ENCODE measurements at regions not wholly inside any gene's neighbourhood (a gene's known extent, or its start where the extent isn't known, plus 50 kb on each side); places are given as distances from the start of the nearest gene placed in this dataset.

GRCh38 chr9:78765861-78766260, 468.9 kb downstream of the PSAT1 start:
- Mint-ChIP-seq H3K4me3 (no peak overlapping the region), H3K36me3 (no peaks in the 10 kb centered on the region), H3K27me3 (peaks cover 3% of the 10 kb centered on the region), H3K4me1 (no peaks in the 10 kb centered on the region), H3K9me3 (no peaks in the 10 kb centered on the region), H3K27ac (no peak overlapping the region)

GRCh38 chr9:78767490-78767889, 470.6 kb downstream of the PSAT1 start:
- Mint-ChIP-seq H3K9me3 (no peaks in the 10 kb centered on the region), H3K27me3 (peaks cover 3% of the 10 kb centered on the region), H3K4me1 (no peaks in the 10 kb centered on the region), H3K36me3 (no peaks in the 10 kb centered on the region), H3K4me3 (no peak overlapping the region), H3K27ac (no peak overlapping the region)

GRCh38 chr9:78769690-78770089, 472.8 kb downstream of the PSAT1 start:
- Mint-ChIP-seq H3K36me3 (no peaks in the 10 kb centered on the region), H3K4me3 (no peak overlapping the region), H3K27me3 (peaks cover 3% of the 10 kb centered on the region), H3K9me3 (no peaks in the 10 kb centered on the region), H3K27ac (no peak overlapping the region), H3K4me1 (no peaks in the 10 kb centered on the region)

GRCh38 chr9:78775211-78775610, 478.3 kb downstream of the PSAT1 start:
- H3K27ac Mint-ChIP-seq = no peak overlapping the region
- H3K9me3 Mint-ChIP-seq = no peaks in the 10 kb centered on the region
- H3K36me3 Mint-ChIP-seq = no peaks in the 10 kb centered on the region
- no peaks in the 10 kb centered on the region for H3K4me1 Mint-ChIP-seq
- H3K27me3 Mint-ChIP-seq = no peaks in the 10 kb centered on the region
- no peak overlapping the region for H3K4me3 Mint-ChIP-seq

- no peak overlapping the region for H3K27ac Mint-ChIP-seq
- H3K4me3 Mint-ChIP-seq = no peak overlapping the region
- H3K36me3 Mint-ChIP-seq = no peaks in the 10 kb centered on the region
- no peaks in the 10 kb centered on the region for H3K4me1 Mint-ChIP-seq
- H3K27me3 Mint-ChIP-seq = no peaks in the 10 kb centered on the region
- no peaks in the 10 kb centered on the region for H3K9me3 Mint-ChIP-seq
Observed at GRCh38 chr9:78775696-78776295, 478.9 kb downstream of the PSAT1 start.

- H3K27me3 Mint-ChIP-seq = no peaks in the 10 kb centered on the region
- no peaks in the 10 kb centered on the region for H3K9me3 Mint-ChIP-seq
- H3K4me3 Mint-ChIP-seq = no peak overlapping the region
- no peak overlapping the region for H3K27ac Mint-ChIP-seq
- H3K4me1 Mint-ChIP-seq = no peaks in the 10 kb centered on the region
- H3K36me3 Mint-ChIP-seq = no peaks in the 10 kb centered on the region
Observed at GRCh38 chr9:78777747-78778146, 480.8 kb downstream of the PSAT1 start.

- no peaks in the 10 kb centered on the region for H3K4me1 Mint-ChIP-seq
Observed at GRCh38 chr9:78778318-78778717, 481.4 kb downstream of the PSAT1 start.

GRCh38 chr9:78778861-78779374, 482.0 kb downstream of the PSAT1 start:
- Mint-ChIP-seq H3K27ac (no peak overlapping the region), H3K36me3 (no peaks in the 10 kb centered on the region), H3K4me3 (no peak overlapping the region), H3K9me3 (no peaks in the 10 kb centered on the region), H3K4me1 (no peaks in the 10 kb centered on the region), H3K27me3 (no peaks in the 10 kb centered on the region)

More at GRCh38 chr9:78778318-78778717, 481.4 kb downstream of the PSAT1 start:
- H3K4me3 Mint-ChIP-seq = no peak overlapping the region
- H3K36me3 Mint-ChIP-seq = no peaks in the 10 kb centered on the region
- H3K27me3 Mint-ChIP-seq = no peaks in the 10 kb centered on the region
- no peak overlapping the region for H3K27ac Mint-ChIP-seq
- H3K9me3 Mint-ChIP-seq = no peaks in the 10 kb centered on the region

- H3K27me3 Mint-ChIP-seq = no peaks in the 10 kb centered on the region
- no peak overlapping the region for H3K27ac Mint-ChIP-seq
- no peaks in the 10 kb centered on the region for H3K36me3 Mint-ChIP-seq
- H3K4me1 Mint-ChIP-seq = no peaks in the 10 kb centered on the region
- H3K4me3 Mint-ChIP-seq = no peak overlapping the region
- H3K9me3 Mint-ChIP-seq = no peaks in the 10 kb centered on the region
Observed at GRCh38 chr9:78781681-78782080, 484.8 kb downstream of the PSAT1 start.

- no peaks in the 10 kb centered on the region for H3K27me3 Mint-ChIP-seq
- H3K4me3 Mint-ChIP-seq = no peak overlapping the region
- no peak overlapping the region for H3K27ac Mint-ChIP-seq
- H3K36me3 Mint-ChIP-seq = no peaks in the 10 kb centered on the region
- H3K4me1 Mint-ChIP-seq = no peaks in the 10 kb centered on the region
- H3K9me3 Mint-ChIP-seq = no peaks in the 10 kb centered on the region
Observed at GRCh38 chr9:78782234-78782633, 485.3 kb downstream of the PSAT1 start.

- no peaks in the 10 kb centered on the region for H3K4me1 Mint-ChIP-seq
- no peaks in the 10 kb centered on the region for H3K9me3 Mint-ChIP-seq
- no peak overlapping the region for H3K4me3 Mint-ChIP-seq
- no peak overlapping the region for H3K27ac Mint-ChIP-seq
- no peaks in the 10 kb centered on the region for H3K27me3 Mint-ChIP-seq
- H3K36me3 Mint-ChIP-seq = no peaks in the 10 kb centered on the region
Observed at GRCh38 chr9:78782858-78783257, 485.9 kb downstream of the PSAT1 start.

- Mint-ChIP-seq H3K9me3 (no peaks in the 10 kb centered on the region), H3K4me3 (no peak overlapping the region), H3K27me3 (no peaks in the 10 kb centered on the region), H3K4me1 (no peaks in the 10 kb centered on the region), H3K36me3 (no peaks in the 10 kb centered on the region), H3K27ac (no peak overlapping the region)
Observed at GRCh38 chr9:78783743-78784142, 486.8 kb downstream of the PSAT1 start.

- no peak overlapping the region for H3K4me3 Mint-ChIP-seq
- H3K9me3 Mint-ChIP-seq = peaks cover 5% of the 10 kb centered on the region
- no peaks in the 10 kb centered on the region for H3K36me3 Mint-ChIP-seq
- no peaks in the 10 kb centered on the region for H3K4me1 Mint-ChIP-seq
- no peaks in the 10 kb centered on the region for H3K27me3 Mint-ChIP-seq
- H3K27ac Mint-ChIP-seq = no peak overlapping the region
Observed at GRCh38 chr9:78786794-78787193, 489.9 kb downstream of the PSAT1 start.

GRCh38 chr9:78788101-78788500, 491.2 kb downstream of the PSAT1 start:
- Mint-ChIP-seq H3K4me3 (no peak overlapping the region), H3K27ac (no peak overlapping the region), H3K4me1 (no peaks in the 10 kb centered on the region)

GRCh38 chr9:78791779-78792178, 494.9 kb downstream of the PSAT1 start:
- H3K36me3 Mint-ChIP-seq = no peaks in the 10 kb centered on the region
- H3K27ac Mint-ChIP-seq = no peak overlapping the region
- no peaks in the 10 kb centered on the region for H3K27me3 Mint-ChIP-seq

More at GRCh38 chr9:78788101-78788500, 491.2 kb downstream of the PSAT1 start:
- peaks cover 5% of the 10 kb centered on the region for H3K9me3 Mint-ChIP-seq
- H3K27me3 Mint-ChIP-seq = no peaks in the 10 kb centered on the region
- no peaks in the 10 kb centered on the region for H3K36me3 Mint-ChIP-seq

GRCh38 chr9:78792745-78793144, 495.8 kb downstream of the PSAT1 start:
- Mint-ChIP-seq H3K4me1 (no peaks in the 10 kb centered on the region), H3K27me3 (no peaks in the 10 kb centered on the region), H3K36me3 (no peaks in the 10 kb centered on the region), H3K9me3 (peaks cover 5% of the 10 kb centered on the region), H3K27ac (no peak overlapping the region), H3K4me3 (no peak overlapping the region)

More at GRCh38 chr9:78791779-78792178, 494.9 kb downstream of the PSAT1 start:
- Mint-ChIP-seq H3K4me1 (no peaks in the 10 kb centered on the region), H3K4me3 (no peak overlapping the region), H3K9me3 (peaks cover 5% of the 10 kb centered on the region)

GRCh38 chr9:78805771-78806170, 508.8 kb downstream of the PSAT1 start:
- Mint-ChIP-seq H3K27ac (no peak overlapping the region), H3K27me3 (peaks cover 1% of the 10 kb centered on the region), H3K4me1 (no peaks in the 10 kb centered on the region), H3K9me3 (no peaks in the 10 kb centered on the region), H3K36me3 (peaks cover 1% of the 10 kb centered on the region), H3K4me3 (no peak overlapping the region)

All from activated naive CD4-positive, alpha-beta T cell treated with anti-CD3 and anti-CD28 coated beads, Interleukin-2, amount 50 U/mL, for 24 hours (primary cell).